ENCODE measurements at regions not wholly inside any gene's neighbourhood (a gene's known extent, or its start where the extent isn't known, plus 50 kb on each side); places are given as distances from the start of the nearest gene placed in this dataset.

- TF ChIP-seq POLR2A (IDR thresholded peaks at IDR 0.05; ENCODE audit: low read length) (no peak), GATA1 (IDR thresholded peaks at IDR 0.05; ENCODE audit: low read depth, low read length) (no peak)
Observed at GRCh38 chr5:68562308-68562707, 346.8 kb downstream of the PIK3R1 start.
